Immature natural killer cell (primary cell): ENCODE measurements at regions not wholly inside any gene's neighbourhood (a gene's known extent, or its start where the extent isn't known, plus 50 kb on each side); places are given as distances from the start of the nearest gene placed in this dataset.
"Not testable (repeated sequence)": the region's sequence is repeated elsewhere in the genome, so short reads cannot be mapped to it uniquely, and the experiment has no call there.

Experiments
- DNase-seq, 3 donors: peaks; one replicate each; pipeline ENCODE4 v3.0.0; 2022; ENCODE audit warnings: mixed read lengths in 1 of 3
- H3K27ac Mint-ChIP-seq, 6 donors: one replicate each; pipeline ENCODE4 v1.8.0; 2020; ENCODE audit warnings: mixed read lengths in 6 of 6, mild to moderate bottlenecking in 5 of 6, inconsistent platforms in 4 of 6, moderate library complexity in 3 of 6
- H3K27me3 Mint-ChIP-seq, 3 donors: one replicate each; pipeline ENCODE4 v1.8.0; 2020 to 2021; ENCODE audit warnings: low read depth in 3 of 3, mild to moderate bottlenecking in 3 of 3, mixed read lengths in 3 of 3, moderate library complexity in 3 of 3, inconsistent platforms in 1 of 3
- H3K36me3 Mint-ChIP-seq, 3 donors: one replicate each; pipeline ENCODE4 v1.8.0; 2020; ENCODE audit warnings: mixed read lengths in 3 of 3, inconsistent platforms in 2 of 3, mild to moderate bottlenecking in 2 of 3
- H3K4me1 Mint-ChIP-seq, 2 donors: one replicate each; pipeline ENCODE4 v1.8.0; 2020; ENCODE audit warnings: inconsistent platforms in 2 of 2, mild to moderate bottlenecking in 2 of 2, mixed read lengths in 2 of 2, moderate library complexity in 1 of 2
- H3K4me3 Mint-ChIP-seq, 5 donors: one replicate each; pipeline ENCODE4 v1.8.0; 2020; ENCODE audit warnings: mild to moderate bottlenecking in 5 of 5, mixed read lengths in 5 of 5, inconsistent platforms in 3 of 5, moderate library complexity in 3 of 5
- H3K9me3 Mint-ChIP-seq, 6 donors: one replicate each; pipeline ENCODE4 v1.8.0; 2020; ENCODE audit warnings: mild to moderate bottlenecking in 6 of 6, mixed read lengths in 6 of 6, inconsistent platforms in 4 of 6, moderate library complexity in 3 of 6

GRCh38 chr21:35982717-35983116 is 77.6 kb downstream of the SETD4 start:
- DNase-seq, result no peak
- Mint-ChIP-seq H3K4me1 (no peaks in the 10 kb centered on the region), H3K27me3 (peaks cover 0 to 7% (median 7%) of the 10 kb centered on the region in 3 donors), H3K4me3 (no peak overlapping the region), H3K27ac (no peak overlapping the region), H3K36me3 (no peaks in the 10 kb centered on the region), H3K9me3 (peaks cover 0 to 2% (median 0%) of the 10 kb centered on the region in 6 donors)

- Mint-ChIP-seq H3K36me3 (no peaks in the 10 kb centered on the region), H3K4me3 (no peak overlapping the region), H3K4me1 (no peaks in the 10 kb centered on the region), H3K9me3 (peaks cover 0 to 2% (median 0%) of the 10 kb centered on the region in 6 donors), H3K27me3 (peaks cover 3 to 11% (median 5%) of the 10 kb centered on the region in 3 donors), H3K27ac (no peak overlapping the region)
- no peak for DNase-seq
Measured at GRCh38 chr21:35981514-35982070, 78.7 kb downstream of the SETD4 start.

GRCh38 chr21:35980821-35981220 is 79.5 kb downstream of the SETD4 start:
- no peak for DNase-seq
- Mint-ChIP-seq H3K4me3 (no peak overlapping the region), H3K9me3 (no peaks in the 10 kb centered on the region), H3K4me1 (no peaks in the 10 kb centered on the region), H3K27ac (no peak overlapping the region), H3K27me3 (peaks cover 3 to 14% (median 5%) of the 10 kb centered on the region in 3 donors), H3K36me3 (no peaks in the 10 kb centered on the region)

GRCh38 chr21:35977860-35978259 is 82.5 kb downstream of the SETD4 start:
- H3K9me3 Mint-ChIP-seq, H3K36me3 Mint-ChIP-seq, DNase-seq, H3K4me1 Mint-ChIP-seq, H3K4me3 Mint-ChIP-seq, H3K27ac Mint-ChIP-seq: not testable (repeated sequence)
- H3K27me3 Mint-ChIP-seq, result peaks cover 3 to 14% (median 9%) of the 10 kb centered on the region in 3 donors

- no peaks in the 10 kb centered on the region for H3K4me1 Mint-ChIP-seq
- no peak overlapping the region for H3K4me3 Mint-ChIP-seq
- H3K27ac Mint-ChIP-seq, result no peak overlapping the region
- peaks cover 6 to 14% (median 9%) of the 10 kb centered on the region in 3 donors for H3K27me3 Mint-ChIP-seq
- DNase-seq, result no peak
- H3K9me3 Mint-ChIP-seq, result no peaks in the 10 kb centered on the region
- no peaks in the 10 kb centered on the region for H3K36me3 Mint-ChIP-seq
Measured at GRCh38 chr21:35976929-35977328, 83.4 kb downstream of the SETD4 start.

DNA sequence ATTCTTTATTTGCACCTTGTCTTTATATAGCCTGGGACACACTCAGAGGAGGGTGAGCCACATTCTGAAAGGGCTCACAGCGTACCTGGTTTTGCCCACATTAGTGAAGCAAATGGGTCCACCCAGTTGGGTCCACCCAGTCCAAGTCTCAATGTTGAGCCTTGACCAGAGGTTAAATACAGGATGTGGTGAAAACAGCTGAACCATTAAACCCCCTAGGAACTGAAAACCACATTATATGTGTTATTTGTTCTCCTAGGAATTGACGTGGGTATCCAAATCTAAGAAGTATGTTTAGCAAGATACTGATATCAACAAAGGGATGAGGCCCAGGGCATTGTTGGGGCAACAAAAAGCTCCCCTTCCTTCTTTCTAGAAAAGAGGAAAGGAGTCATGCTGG is 83.8 kb downstream of the SETD4 start:
- no peak overlapping the region for H3K27ac Mint-ChIP-seq
- no peak overlapping the region for H3K4me3 Mint-ChIP-seq
- DNase-seq, result no peak
- no peaks in the 10 kb centered on the region for H3K36me3 Mint-ChIP-seq
- H3K9me3 Mint-ChIP-seq, result no peaks in the 10 kb centered on the region
- no peaks in the 10 kb centered on the region for H3K4me1 Mint-ChIP-seq
- peaks cover 6 to 14% (median 7%) of the 10 kb centered on the region in 3 donors for H3K27me3 Mint-ChIP-seq

DNA sequence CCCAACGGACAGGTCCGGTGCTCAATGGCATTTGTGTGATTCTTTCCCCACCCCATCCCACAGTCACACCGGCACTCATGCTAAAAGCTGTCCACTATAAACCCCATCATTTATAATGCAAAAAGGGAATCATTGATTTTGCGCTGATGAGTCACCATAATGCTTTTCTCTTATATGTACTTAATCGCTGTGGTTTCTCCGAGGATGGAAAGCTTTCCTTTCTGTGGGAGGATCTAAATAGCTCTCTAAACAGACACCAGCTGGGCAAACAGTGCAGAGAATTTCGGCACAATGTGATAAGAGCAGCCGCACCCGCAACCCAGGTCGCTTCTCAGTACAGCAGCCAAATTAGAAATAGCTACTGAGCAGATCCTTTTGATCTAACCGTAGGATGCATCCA is 85.6 kb downstream of the SETD4 start:
- Mint-ChIP-seq H3K9me3 (no peaks in the 10 kb centered on the region), H3K36me3 (no peaks in the 10 kb centered on the region), H3K4me3 (no peak overlapping the region), H3K27ac (no peak overlapping the region), H3K27me3 (peaks cover 7 to 11% (median 8%) of the 10 kb centered on the region in 3 donors), H3K4me1 (no peaks in the 10 kb centered on the region)
- DNase-seq, result no peak

DNA sequence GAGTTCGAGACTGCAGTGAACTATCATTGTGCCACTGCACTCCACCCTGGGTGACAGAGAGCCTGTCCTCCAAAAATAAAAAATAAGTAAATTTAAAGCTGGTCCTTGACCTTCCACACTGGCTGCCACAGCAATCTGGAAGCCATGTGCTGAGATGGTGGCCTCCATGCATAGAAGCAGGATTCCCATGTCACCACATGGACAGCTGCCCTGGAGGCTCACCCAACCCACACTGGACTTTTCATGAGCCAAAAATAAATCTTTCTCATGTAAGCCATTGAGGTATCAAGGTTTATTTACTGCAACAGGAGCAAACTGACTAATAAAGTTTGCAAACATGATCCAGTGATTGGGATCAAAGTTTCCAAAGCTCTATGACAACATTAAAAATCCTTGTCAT is 88.5 kb downstream of the SETD4 start:
- DNase-seq, result no peak
- H3K4me3 Mint-ChIP-seq, result no peak overlapping the region
- H3K27me3 Mint-ChIP-seq, result peaks cover 4 to 10% (median 5%) of the 10 kb centered on the region in 3 donors
- no peak overlapping the region for H3K27ac Mint-ChIP-seq
- H3K9me3 Mint-ChIP-seq, result no peaks in the 10 kb centered on the region
- no peaks in the 10 kb centered on the region for H3K36me3 Mint-ChIP-seq
- no peaks in the 10 kb centered on the region for H3K4me1 Mint-ChIP-seq

DNA sequence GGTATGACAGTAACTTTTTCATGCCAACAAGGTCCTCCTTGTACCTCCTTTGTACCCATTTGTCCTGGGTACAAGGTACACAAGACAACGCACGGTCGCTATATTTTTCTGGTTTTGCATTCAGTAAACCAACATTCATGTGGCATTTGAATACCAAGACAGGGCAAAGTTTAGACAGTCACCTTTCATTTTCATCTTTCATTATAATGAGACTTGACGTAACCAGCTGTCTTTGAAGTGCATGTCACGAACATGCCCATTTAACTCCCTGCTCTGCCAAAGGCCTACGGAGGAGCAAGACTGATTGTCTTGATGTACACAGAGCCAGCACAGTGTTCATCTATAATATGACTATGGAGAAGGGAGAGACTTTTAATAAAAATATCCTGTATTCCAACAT is 91.0 kb downstream of the SETD4 start:
- no peak overlapping the region for H3K27ac Mint-ChIP-seq

DNA sequence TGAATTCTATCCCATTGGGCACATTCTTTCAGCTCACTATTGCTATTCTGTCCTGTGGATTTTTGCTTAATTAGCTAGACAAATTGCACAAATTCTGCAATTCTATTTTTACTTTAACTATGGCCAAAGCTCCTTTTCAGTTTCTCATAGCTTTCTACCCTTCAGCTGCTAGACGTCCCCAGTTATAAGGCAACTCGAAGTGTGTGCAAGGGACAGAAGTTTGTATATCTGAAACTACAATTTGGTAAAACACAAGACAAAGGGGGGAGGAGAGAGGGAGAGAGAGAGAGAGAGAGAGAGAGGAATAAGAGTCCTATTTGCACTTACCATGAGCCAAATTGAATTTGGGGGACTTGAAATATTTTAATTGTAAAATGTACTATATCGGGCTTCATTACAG is 91.8 kb downstream of the SETD4 start:
- Mint-ChIP-seq H3K9me3 (no peaks in the 10 kb centered on the region), H3K27ac (no peak overlapping the region)

More for the DNA sequence above, 91.0 kb downstream of the SETD4 start:
- Mint-ChIP-seq H3K4me3 (no peak overlapping the region), H3K36me3 (no peaks in the 10 kb centered on the region), H3K4me1 (no peaks in the 10 kb centered on the region), H3K27me3 (peaks cover 4 to 12% (median 9%) of the 10 kb centered on the region in 3 donors), H3K9me3 (no peaks in the 10 kb centered on the region)
- no peak for DNase-seq

GRCh38 chr21:35965699-35966098 is 94.6 kb downstream of the SETD4 start:
- Mint-ChIP-seq H3K9me3 (no peaks in the 10 kb centered on the region), H3K36me3 (no peaks in the 10 kb centered on the region), H3K4me3 (no peak overlapping the region), H3K27ac (no peak overlapping the region), H3K27me3 (peaks cover 0 to 13% (median 10%) of the 10 kb centered on the region in 3 donors), H3K4me1 (no peaks in the 10 kb centered on the region)
- no peak for DNase-seq

More for the DNA sequence above, 91.8 kb downstream of the SETD4 start:
- Mint-ChIP-seq H3K27me3 (peaks cover 0 to 12% (median 10%) of the 10 kb centered on the region in 3 donors), H3K4me1 (no peaks in the 10 kb centered on the region), H3K36me3 (no peaks in the 10 kb centered on the region), H3K4me3 (no peak overlapping the region)
- no peak for DNase-seq

DNA sequence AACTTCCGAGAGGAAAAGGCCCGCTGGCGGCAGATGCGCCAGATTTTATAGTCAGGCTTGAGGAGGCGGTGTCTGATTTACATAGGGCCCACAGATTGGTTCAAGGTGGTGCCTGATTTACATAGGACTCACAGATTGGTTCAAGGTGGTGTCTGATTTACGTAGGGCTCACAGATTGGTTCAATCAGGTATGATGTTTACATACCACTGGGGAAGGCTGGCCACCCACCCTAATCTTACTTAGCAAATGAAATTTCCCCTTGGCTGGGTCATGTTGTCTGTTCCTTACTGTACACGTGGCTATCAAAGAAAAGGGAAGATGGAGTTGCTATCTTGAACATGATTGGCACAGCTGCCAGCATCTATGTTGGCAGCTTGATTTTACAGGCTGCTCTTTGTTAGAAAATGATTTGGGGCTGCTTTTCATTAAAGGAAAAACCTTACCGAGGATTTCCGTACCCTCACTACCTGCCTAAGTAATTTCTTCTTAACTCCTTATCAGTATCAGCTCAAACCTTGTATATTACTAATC is 96.3 kb downstream of the SETD4 start:
- no peak overlapping the region for H3K4me3 Mint-ChIP-seq
- peaks cover 2 to 15% (median 6%) of the 10 kb centered on the region in 3 donors for H3K27me3 Mint-ChIP-seq
- no peak for DNase-seq
- H3K27ac Mint-ChIP-seq, result no peak overlapping the region
- H3K36me3 Mint-ChIP-seq, result no peaks in the 10 kb centered on the region
- no peaks in the 10 kb centered on the region for H3K9me3 Mint-ChIP-seq
- H3K4me1 Mint-ChIP-seq, result no peaks in the 10 kb centered on the region

GRCh38 chr21:35962917-35963316 is 97.4 kb downstream of the SETD4 start:
- H3K9me3 Mint-ChIP-seq, result no peaks in the 10 kb centered on the region
- no peak overlapping the region for H3K4me3 Mint-ChIP-seq
- no peak for DNase-seq
- no peak overlapping the region for H3K27ac Mint-ChIP-seq
- H3K36me3 Mint-ChIP-seq, result no peaks in the 10 kb centered on the region
- peaks cover 3 to 15% (median 6%) of the 10 kb centered on the region in 3 donors for H3K27me3 Mint-ChIP-seq
- no peaks in the 10 kb centered on the region for H3K4me1 Mint-ChIP-seq

GRCh38 chr21:35954066-35954465 is 106.3 kb downstream of the SETD4 start:
- Mint-ChIP-seq H3K27ac (no peak overlapping the region), H3K27me3 (peaks cover 1 to 9% (median 3%) of the 10 kb centered on the region in 3 donors), H3K9me3 (no peaks in the 10 kb centered on the region), H3K36me3 (no peaks in the 10 kb centered on the region), H3K4me3 (no peak overlapping the region), H3K4me1 (no peaks in the 10 kb centered on the region)
- DNase-seq, result no peak

- no peaks in the 10 kb centered on the region for H3K9me3 Mint-ChIP-seq
- H3K27ac Mint-ChIP-seq, result no peak overlapping the region
- H3K4me3 Mint-ChIP-seq, result no peak overlapping the region
- no peaks in the 10 kb centered on the region for H3K4me1 Mint-ChIP-seq
- peaks cover 1 to 9% (median 1%) of the 10 kb centered on the region in 3 donors for H3K27me3 Mint-ChIP-seq
- H3K36me3 Mint-ChIP-seq, result no peaks in the 10 kb centered on the region
- no peak for DNase-seq
Measured at GRCh38 chr21:35953597-35953996, 106.7 kb downstream of the SETD4 start.
